Right kidney (tissue), 1 donor: ENCODE measurements at regions not wholly inside any gene's neighbourhood (a gene's known extent, or its start where the extent isn't known, plus 50 kb on each side); places are given as distances from the start of the nearest gene placed in this dataset.

Experiments used
- DNase-seq: peaks from one replicate; pipeline ENCODE4 v3.0.0-alpha.2; 2016

GRCh38 chr10:21082206-21082605 is 185.1 kb upstream of the NEBL start:
- DNase-seq = no peak

GRCh38 chr10:21080261-21080660 is 183.2 kb upstream of the NEBL start:
- no peak for DNase-seq

GRCh38 chr10:21079330-21079658 is 182.2 kb upstream of the NEBL start:
- no peak for DNase-seq

GRCh38 chr10:21078410-21079329 is 181.6 kb upstream of the NEBL start:
- peak; percentile 41 for DNase-seq

- no peak for DNase-seq
Measured at GRCh38 chr10:21077681-21078080, 180.6 kb upstream of the NEBL start.

GRCh38 chr10:21076381-21076780 is 179.3 kb upstream of the NEBL start:
- no peak for DNase-seq

- DNase-seq = no peak
Measured at GRCh38 chr10:21075880-21076279, 178.8 kb upstream of the NEBL start.

- DNase-seq = no peak
Measured at GRCh38 chr10:21071001-21071673, 174.0 kb upstream of the NEBL start.

GRCh38 chr10:21069929-21070700 is 173.0 kb upstream of the NEBL start:
- DNase-seq = no peak

GRCh38 chr10:21069278-21069677 is 172.2 kb upstream of the NEBL start:
- no peak for DNase-seq

- no peak for DNase-seq
Measured at GRCh38 chr10:21068026-21068656, 171.0 kb upstream of the NEBL start.

GRCh38 chr10:21065621-21066248 is 168.6 kb upstream of the NEBL start:
- DNase-seq = no peak

- no peak for DNase-seq
Measured at GRCh38 chr10:21061982-21062381, 164.9 kb upstream of the NEBL start.

GRCh38 chr10:21061184-21061583 is 164.1 kb upstream of the NEBL start:
- no peak for DNase-seq

- no peak for DNase-seq
Measured at GRCh38 chr10:21060626-21061025, 163.5 kb upstream of the NEBL start.

GRCh38 chr10:21057989-21058388 is 160.9 kb upstream of the NEBL start:
- no peak for DNase-seq

GRCh38 chr10:21057436-21057835 is 160.3 kb upstream of the NEBL start:
- no peak for DNase-seq

GRCh38 chr10:21056461-21056860 is 159.3 kb upstream of the NEBL start:
- no peak for DNase-seq

- no peak for DNase-seq
Measured at GRCh38 chr10:21055339-21056135, 158.4 kb upstream of the NEBL start.

GRCh38 chr10:21053953-21054690 is 157.0 kb upstream of the NEBL start:
- no peak for DNase-seq

- DNase-seq = no peak
Measured at GRCh38 chr10:21052709-21053104, 155.6 kb upstream of the NEBL start.
